ENCODE measurements at regions not wholly inside any gene's neighbourhood (a gene's known extent, or its start where the extent isn't known, plus 50 kb on each side); places are given as distances from the start of the nearest gene placed in this dataset.

GRCh38 chr4:130722361-130722760 lies 1626.4 kb downstream of the C4orf33 start:
- Histone ChIP-seq H3K36me3 (replicated peaks in 1 of 2; ENCODE audit: control extremely low read depth in 1 of 2, control insufficient read depth in 1 of 2, extremely low read depth in 1 of 2, insufficient read depth in 2 of 2, low read length in 1 of 2) (no peaks in the 10 kb centered on the region), H3K79me2 (ENCODE audit: control insufficient read depth, insufficient read depth, low read length) (no peaks in the 10 kb centered on the region), H3K9me3 (ENCODE audit: control extremely low read depth in 1 of 3, control insufficient read depth in 2 of 3, insufficient read depth in 1 of 3, low read length in 2 of 3) (no peaks in the 10 kb centered on the region), H3K9ac (ENCODE audit: low read length) (no peak overlapping the region), H3K4me2 (replicated peaks; ENCODE audit: low read depth, low read length, poor library complexity, severe bottlenecking) (no peak overlapping the region), H3K27ac (ENCODE audit: low read length in 2 of 2) (no peak overlapping the region), H3K4me3 (ENCODE audit: control extremely low read depth in 1 of 5, extremely low read depth in 1 of 5, insufficient read depth in 1 of 5, low read depth in 2 of 5, low read length in 4 of 5) (no peak overlapping the region), H2AFZ (ENCODE audit: insufficient read depth, low read depth, low read length, poor library complexity, severe bottlenecking) (no peak overlapping the region), H3K4me1 (ENCODE audit: control insufficient read depth in 2 of 2, insufficient read depth in 2 of 2, low read length in 2 of 2) (no peaks in the 10 kb centered on the region), H4K20me1 (ENCODE audit: control insufficient read depth, insufficient read depth, low read length, poor library complexity, severe bottlenecking) (no peaks in the 10 kb centered on the region), H3K27me3 (replicated peaks in 1 of 4; ENCODE audit: control extremely low read depth in 1 of 4, control insufficient read depth in 3 of 4, insufficient read depth in 4 of 4, low read length in 3 of 4) (no peaks in the 10 kb centered on the region)
- H3K27ac Mint-ChIP-seq, result no peak overlapping the region
- no peaks in the 10 kb centered on the region for H3K4me1 Mint-ChIP-seq
- H3K4me3 Mint-ChIP-seq, result no peak overlapping the region
- no peaks in the 10 kb centered on the region for H3K9me3 Mint-ChIP-seq (ENCODE audit: insufficient read depth)
- ChIA-PET POLR2A (no interaction called here), CTCF (no interaction called here)
- no peak for DNase-seq
- H3K27me3 Mint-ChIP-seq, result no peaks in the 10 kb centered on the region
- intact Hi-C loops (cut with micrococcal nuclease), result no loop called here
- no peak for TF ChIP-seq CTCF (IDR thresholded peaks at IDR 0.05)
- TF ChIP-seq EZH2 (IDR thresholded peaks at IDR 0.05; ENCODE audit: borderline replicate concordance, insufficient read depth, low read depth, low read length, poor library complexity, severe bottlenecking), result no peak
- ATAC-seq (ENCODE audit: low read depth), result no peak

- DNase-seq (no peak), ATAC-seq (ENCODE audit: low read depth) (no peak)
- no peaks in the 10 kb centered on the region for H3K79me2 ChIP-seq (ENCODE audit: control insufficient read depth, insufficient read depth, low read length)
- WGBS (ENCODE audit: insufficient coverage), result 82% methylated on average over 7 of the region's 7 CpGs
- H3K4me2 ChIP-seq (replicated peaks; ENCODE audit: low read depth, low read length, poor library complexity, severe bottlenecking), result no peak overlapping the region
- H3K4me1 Mint-ChIP-seq, result no peaks in the 10 kb centered on the region
- no peak overlapping the region for H3K27ac ChIP-seq (ENCODE audit: low read length in 2 of 2)
- peaks cover 6% of the 10 kb centered on the region for H3K9me3 Mint-ChIP-seq (ENCODE audit: insufficient read depth)
- CTCF ChIA-PET, result no interaction called here
- TF ChIP-seq EZH2 (IDR thresholded peaks at IDR 0.05; ENCODE audit: borderline replicate concordance, insufficient read depth, low read depth, low read length, poor library complexity, severe bottlenecking) (no peak), CTCF (IDR thresholded peaks at IDR 0.05) (no peak)
- H4K20me1 ChIP-seq (ENCODE audit: control insufficient read depth, insufficient read depth, low read length, poor library complexity, severe bottlenecking), result no peaks in the 10 kb centered on the region
- POLR2A ChIA-PET, result no interaction called here
- no peak overlapping the region for H3K4me3 Mint-ChIP-seq
- no peak overlapping the region for H3K4me3 ChIP-seq (ENCODE audit: control extremely low read depth in 1 of 5, extremely low read depth in 1 of 5, insufficient read depth in 1 of 5, low read depth in 2 of 5, low read length in 4 of 5)
- no peaks in the 10 kb centered on the region for H3K27me3 Mint-ChIP-seq
- no peak overlapping the region for H3K9ac ChIP-seq (ENCODE audit: low read length)
- no peak overlapping the region for H3K27ac Mint-ChIP-seq
- H3K27me3 ChIP-seq (replicated peaks in 1 of 4; ENCODE audit: control extremely low read depth in 1 of 4, control insufficient read depth in 3 of 4, insufficient read depth in 4 of 4, low read length in 3 of 4), result no peaks in the 10 kb centered on the region
- intact Hi-C loops (cut with micrococcal nuclease), result no loop called here
- peaks cover 0 to 19% (median 0%) of the 10 kb centered on the region in 3 donors for H3K9me3 ChIP-seq (ENCODE audit: control extremely low read depth in 1 of 3, control insufficient read depth in 2 of 3, insufficient read depth in 1 of 3, low read length in 2 of 3)
- H2AFZ ChIP-seq (ENCODE audit: insufficient read depth, low read depth, low read length, poor library complexity, severe bottlenecking), result no peak overlapping the region
- no peaks in the 10 kb centered on the region for H3K36me3 ChIP-seq (replicated peaks in 1 of 2; ENCODE audit: control extremely low read depth in 1 of 2, control insufficient read depth in 1 of 2, extremely low read depth in 1 of 2, insufficient read depth in 2 of 2, low read length in 1 of 2)
- no peaks in the 10 kb centered on the region for H3K4me1 ChIP-seq (ENCODE audit: control insufficient read depth in 2 of 2, insufficient read depth in 2 of 2, low read length in 2 of 2)
These were observed 1640.7 kb downstream of the C4orf33 start for GRCh38 chr4:130736436-130737185.

All from B cell (primary cell).